Ishikawa (cell line): ENCODE measurements at regions not wholly inside any gene's neighbourhood (a gene's known extent, or its start where the extent isn't known, plus 50 kb on each side); places are given as distances from the start of the nearest gene placed in this dataset.

ENCODE experiments used
- CEBPB ChIP-seq: IDR thresholded peaks from 2 replicates; pipeline ENCODE4 v1.6.1; 2012
- EP300 ChIP-seq: IDR thresholded peaks from 2 replicates; pipeline ENCODE4 v1.6.1; 2012; ENCODE audit warnings: borderline replicate concordance
- FOXM1 ChIP-seq: IDR thresholded peaks from 2 replicates; pipeline ENCODE4 v1.6.1; 2012; ENCODE audit warnings: low read depth, borderline replicate concordance
- RAD21 ChIP-seq: IDR thresholded peaks from 2 replicates; pipeline ENCODE4 v1.6.1; 2012; ENCODE audit warnings: low read depth
- TAF1 ChIP-seq: IDR thresholded peaks from 2 replicates; pipeline ENCODE4 v1.6.1; 2012; ENCODE audit warnings: low read depth, mild to moderate bottlenecking
- TCF12 ChIP-seq: IDR thresholded peaks from 2 replicates; pipeline ENCODE4 v1.6.1; 2012; ENCODE audit warnings: low read depth
- TEAD4 ChIP-seq: IDR thresholded peaks from 2 replicates; pipeline ENCODE4 v1.6.1; 2012
- TF ChIP-seq, protein P1 (sequence below): IDR thresholded peaks from 2 replicates; pipeline ENCODE4 v1.6.1; 2012; ENCODE audit warnings: low read depth, mild to moderate bottlenecking

GRCh38 chr1:103248417-103249102 is 140.2 kb upstream of the COL11A1 start:
- TF ChIP-seq TCF12 (no peak), EP300 (no peak), FOXM1 (no peak), RAD21 (no peak), TAF1 (no peak), TEAD4 (no peak), CEBPB (no peak)
- TF ChIP-seq, protein P1, sequence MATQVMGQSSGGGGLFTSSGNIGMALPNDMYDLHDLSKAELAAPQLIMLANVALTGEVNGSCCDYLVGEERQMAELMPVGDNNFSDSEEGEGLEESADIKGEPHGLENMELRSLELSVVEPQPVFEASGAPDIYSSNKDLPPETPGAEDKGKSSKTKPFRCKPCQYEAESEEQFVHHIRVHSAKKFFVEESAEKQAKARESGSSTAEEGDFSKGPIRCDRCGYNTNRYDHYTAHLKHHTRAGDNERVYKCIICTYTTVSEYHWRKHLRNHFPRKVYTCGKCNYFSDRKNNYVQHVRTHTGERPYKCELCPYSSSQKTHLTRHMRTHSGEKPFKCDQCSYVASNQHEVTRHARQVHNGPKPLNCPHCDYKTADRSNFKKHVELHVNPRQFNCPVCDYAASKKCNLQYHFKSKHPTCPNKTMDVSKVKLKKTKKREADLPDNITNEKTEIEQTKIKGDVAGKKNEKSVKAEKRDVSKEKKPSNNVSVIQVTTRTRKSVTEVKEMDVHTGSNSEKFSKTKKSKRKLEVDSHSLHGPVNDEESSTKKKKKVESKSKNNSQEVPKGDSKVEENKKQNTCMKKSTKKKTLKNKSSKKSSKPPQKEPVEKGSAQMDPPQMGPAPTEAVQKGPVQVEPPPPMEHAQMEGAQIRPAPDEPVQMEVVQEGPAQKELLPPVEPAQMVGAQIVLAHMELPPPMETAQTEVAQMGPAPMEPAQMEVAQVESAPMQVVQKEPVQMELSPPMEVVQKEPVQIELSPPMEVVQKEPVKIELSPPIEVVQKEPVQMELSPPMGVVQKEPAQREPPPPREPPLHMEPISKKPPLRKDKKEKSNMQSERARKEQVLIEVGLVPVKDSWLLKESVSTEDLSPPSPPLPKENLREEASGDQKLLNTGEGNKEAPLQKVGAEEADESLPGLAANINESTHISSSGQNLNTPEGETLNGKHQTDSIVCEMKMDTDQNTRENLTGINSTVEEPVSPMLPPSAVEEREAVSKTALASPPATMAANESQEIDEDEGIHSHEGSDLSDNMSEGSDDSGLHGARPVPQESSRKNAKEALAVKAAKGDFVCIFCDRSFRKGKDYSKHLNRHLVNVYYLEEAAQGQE = no peak
